ENCODE measurements at regions not wholly inside any gene's neighbourhood (a gene's known extent, or its start where the extent isn't known, plus 50 kb on each side); places are given as distances from the start of the nearest gene placed in this dataset.

- TF ChIP-seq, protein P1, sequence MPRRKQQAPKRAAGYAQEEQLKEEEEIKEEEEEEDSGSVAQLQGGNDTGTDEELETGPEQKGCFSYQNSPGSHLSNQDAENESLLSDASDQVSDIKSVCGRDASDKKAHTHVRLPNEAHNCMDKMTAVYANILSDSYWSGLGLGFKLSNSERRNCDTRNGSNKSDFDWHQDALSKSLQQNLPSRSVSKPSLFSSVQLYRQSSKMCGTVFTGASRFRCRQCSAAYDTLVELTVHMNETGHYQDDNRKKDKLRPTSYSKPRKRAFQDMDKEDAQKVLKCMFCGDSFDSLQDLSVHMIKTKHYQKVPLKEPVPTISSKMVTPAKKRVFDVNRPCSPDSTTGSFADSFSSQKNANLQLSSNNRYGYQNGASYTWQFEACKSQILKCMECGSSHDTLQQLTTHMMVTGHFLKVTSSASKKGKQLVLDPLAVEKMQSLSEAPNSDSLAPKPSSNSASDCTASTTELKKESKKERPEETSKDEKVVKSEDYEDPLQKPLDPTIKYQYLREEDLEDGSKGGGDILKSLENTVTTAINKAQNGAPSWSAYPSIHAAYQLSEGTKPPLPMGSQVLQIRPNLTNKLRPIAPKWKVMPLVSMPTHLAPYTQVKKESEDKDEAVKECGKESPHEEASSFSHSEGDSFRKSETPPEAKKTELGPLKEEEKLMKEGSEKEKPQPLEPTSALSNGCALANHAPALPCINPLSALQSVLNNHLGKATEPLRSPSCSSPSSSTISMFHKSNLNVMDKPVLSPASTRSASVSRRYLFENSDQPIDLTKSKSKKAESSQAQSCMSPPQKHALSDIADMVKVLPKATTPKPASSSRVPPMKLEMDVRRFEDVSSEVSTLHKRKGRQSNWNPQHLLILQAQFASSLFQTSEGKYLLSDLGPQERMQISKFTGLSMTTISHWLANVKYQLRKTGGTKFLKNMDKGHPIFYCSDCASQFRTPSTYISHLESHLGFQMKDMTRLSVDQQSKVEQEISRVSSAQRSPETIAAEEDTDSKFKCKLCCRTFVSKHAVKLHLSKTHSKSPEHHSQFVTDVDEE (CRISPR knock-in tag; IDR thresholded peaks at IDR 0.05): no peak
- TF ChIP-seq ZC3H10 (CRISPR knock-in tag; IDR thresholded peaks at IDR 0.05) (no peak), CSRNP3 (CRISPR knock-in tag; IDR thresholded peaks at IDR 0.05) (no peak), CSDC2 (CRISPR knock-in tag; IDR thresholded peaks at IDR 0.05) (no peak)
Observed at GRCh38 chr18:1952486-1952885, 618.8 kb downstream of the METTL4 start (continued).

GRCh38 chr18:1954583-1955312 lies 616.6 kb downstream of the METTL4 start:
- ATAC-seq: no peak
- no peak for TF ChIP-seq CSRNP3 (CRISPR knock-in tag; IDR thresholded peaks at IDR 0.05)

DNA sequence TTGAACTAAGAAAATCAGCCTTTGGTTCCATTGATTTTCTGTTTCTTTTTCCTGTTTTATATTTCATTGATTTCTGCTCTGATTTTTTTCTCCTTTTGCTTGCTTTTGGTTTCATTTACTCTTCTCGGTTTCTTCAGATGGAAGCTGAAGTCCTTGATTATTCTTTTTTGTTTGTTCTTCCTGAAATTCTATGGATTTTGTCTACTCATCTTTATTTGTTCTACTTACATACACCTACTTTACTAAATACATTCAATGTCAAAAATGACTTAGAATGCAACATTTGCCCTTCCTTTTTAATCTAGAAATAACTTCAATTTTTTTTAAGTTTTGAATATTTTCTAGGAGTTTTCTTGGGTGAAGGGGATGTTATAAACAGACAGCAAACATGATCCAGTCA lies 612.5 kb downstream of the METTL4 start:
- ATAC-seq: no peak

DNA sequence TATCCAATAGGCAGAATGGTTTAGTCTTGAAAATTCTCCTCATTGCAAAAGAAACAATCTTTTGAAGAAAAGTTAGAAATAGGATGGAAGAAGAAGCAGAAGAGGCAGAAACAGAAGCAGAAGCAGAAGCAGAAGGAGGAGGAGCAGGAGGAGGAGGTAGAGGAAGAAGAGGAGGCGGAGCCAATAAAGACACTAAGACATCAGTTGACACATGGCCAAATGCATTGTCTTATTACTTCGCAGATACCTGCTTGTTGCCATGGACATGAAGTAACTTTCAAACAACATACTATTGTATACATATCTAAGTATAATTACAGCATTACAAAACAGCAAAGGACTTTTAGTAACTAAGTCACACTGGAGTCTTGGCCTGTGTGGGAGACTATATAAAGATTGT lies 606.3 kb downstream of the METTL4 start:
- TF ChIP-seq ESRRG (CRISPR knock-in tag; IDR thresholded peaks at IDR 0.05): no peak
- no peak for TF ChIP-seq GLIS3 (CRISPR knock-in tag; IDR thresholded peaks at IDR 0.05)
- no peak for TF ChIP-seq BACH2 (CRISPR knock-in tag; IDR thresholded peaks at IDR 0.05; ENCODE audit: borderline replicate concordance)
- no peak for TF ChIP-seq PATZ1 (CRISPR knock-in tag; IDR thresholded peaks at IDR 0.05; ENCODE audit: borderline replicate concordance)
- no peak for TF ChIP-seq OSR1 (CRISPR knock-in tag; IDR thresholded peaks at IDR 0.05)
- no peak for TF ChIP-seq PPARA (CRISPR knock-in tag; IDR thresholded peaks at IDR 0.05; ENCODE audit: borderline replicate concordance)
- TF ChIP-seq ZFP30 (CRISPR knock-in tag; IDR thresholded peaks at IDR 0.05): no peak
- TF ChIP-seq, protein P1 (CRISPR knock-in tag; IDR thresholded peaks at IDR 0.05): no peak
- no peak for TF ChIP-seq ZNF70 (CRISPR knock-in tag; IDR thresholded peaks at IDR 0.05)
- no peak for TF ChIP-seq ZC3H10 (CRISPR knock-in tag; IDR thresholded peaks at IDR 0.05)
- no peak for ATAC-seq

More for the DNA sequence above, 612.5 kb downstream of the METTL4 start:
- TF ChIP-seq, protein P1 (CRISPR knock-in tag; IDR thresholded peaks at IDR 0.05): no peak
- TF ChIP-seq BACH2 (CRISPR knock-in tag; IDR thresholded peaks at IDR 0.05; ENCODE audit: borderline replicate concordance) (no peak), GLIS3 (CRISPR knock-in tag; IDR thresholded peaks at IDR 0.05) (no peak), ZFP30 (CRISPR knock-in tag; IDR thresholded peaks at IDR 0.05) (no peak)

All from SK-N-SH treated with all-trans-retinoic acid at 6 μM for 48 hours (cell line).